K562 (cell line): ENCODE measurements at regions not wholly inside any gene's neighbourhood (a gene's known extent, or its start where the extent isn't known, plus 50 kb on each side); places are given as distances from the start of the nearest gene placed in this dataset.
A peak's percentile ranks its signal among the peaks of the same experiment; 100 is the strongest.

Source experiments
- TF ChIP-seq, protein P1 (sequence below), 2 experiments: fragments of 450-650 bp; formaldehyde crosslinking in 1 of 2; IDR thresholded peaks; 2 replicates each; pipeline versions ENCODE4 v1.4.0 to v1.6.1; 2014 to 2020; ENCODE audit warnings: mild to moderate bottlenecking in 2 of 2, borderline replicate concordance in 1 of 2, low read depth in 1 of 2

DNA sequence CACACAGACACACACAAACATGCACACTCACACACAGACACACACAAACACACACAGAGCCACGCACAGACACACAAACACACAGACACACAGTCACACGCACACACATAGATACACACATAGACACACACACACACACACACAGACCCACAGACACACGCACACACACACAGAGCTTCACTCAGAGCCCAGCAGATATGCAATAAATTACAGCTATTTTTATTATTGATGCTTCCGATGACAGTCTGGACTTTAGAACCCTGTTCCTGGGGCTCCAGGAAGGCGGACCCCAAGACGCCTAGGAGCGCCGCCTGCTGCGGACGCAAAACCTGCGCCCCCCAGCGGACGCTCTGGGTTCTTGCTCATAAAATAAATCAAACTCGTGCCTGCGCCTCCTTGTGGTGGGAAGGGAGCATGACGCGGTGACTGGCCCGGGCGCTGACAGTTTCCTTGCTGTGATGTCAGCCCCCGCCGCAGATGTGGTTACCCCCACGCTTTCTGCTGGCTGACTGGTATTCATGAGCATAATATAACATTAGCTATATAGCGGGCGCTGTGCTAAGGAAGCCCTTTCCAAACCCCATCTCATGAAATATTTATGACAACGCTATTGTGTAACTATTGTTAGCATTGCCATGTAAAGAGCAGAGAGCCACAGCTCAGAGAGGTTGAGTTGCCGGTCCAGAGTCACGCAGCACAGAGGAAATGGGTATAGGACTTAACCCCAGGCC is 64.4 kb upstream of the TM9SF2 start (continued):
- TF ChIP-seq, protein P1, sequence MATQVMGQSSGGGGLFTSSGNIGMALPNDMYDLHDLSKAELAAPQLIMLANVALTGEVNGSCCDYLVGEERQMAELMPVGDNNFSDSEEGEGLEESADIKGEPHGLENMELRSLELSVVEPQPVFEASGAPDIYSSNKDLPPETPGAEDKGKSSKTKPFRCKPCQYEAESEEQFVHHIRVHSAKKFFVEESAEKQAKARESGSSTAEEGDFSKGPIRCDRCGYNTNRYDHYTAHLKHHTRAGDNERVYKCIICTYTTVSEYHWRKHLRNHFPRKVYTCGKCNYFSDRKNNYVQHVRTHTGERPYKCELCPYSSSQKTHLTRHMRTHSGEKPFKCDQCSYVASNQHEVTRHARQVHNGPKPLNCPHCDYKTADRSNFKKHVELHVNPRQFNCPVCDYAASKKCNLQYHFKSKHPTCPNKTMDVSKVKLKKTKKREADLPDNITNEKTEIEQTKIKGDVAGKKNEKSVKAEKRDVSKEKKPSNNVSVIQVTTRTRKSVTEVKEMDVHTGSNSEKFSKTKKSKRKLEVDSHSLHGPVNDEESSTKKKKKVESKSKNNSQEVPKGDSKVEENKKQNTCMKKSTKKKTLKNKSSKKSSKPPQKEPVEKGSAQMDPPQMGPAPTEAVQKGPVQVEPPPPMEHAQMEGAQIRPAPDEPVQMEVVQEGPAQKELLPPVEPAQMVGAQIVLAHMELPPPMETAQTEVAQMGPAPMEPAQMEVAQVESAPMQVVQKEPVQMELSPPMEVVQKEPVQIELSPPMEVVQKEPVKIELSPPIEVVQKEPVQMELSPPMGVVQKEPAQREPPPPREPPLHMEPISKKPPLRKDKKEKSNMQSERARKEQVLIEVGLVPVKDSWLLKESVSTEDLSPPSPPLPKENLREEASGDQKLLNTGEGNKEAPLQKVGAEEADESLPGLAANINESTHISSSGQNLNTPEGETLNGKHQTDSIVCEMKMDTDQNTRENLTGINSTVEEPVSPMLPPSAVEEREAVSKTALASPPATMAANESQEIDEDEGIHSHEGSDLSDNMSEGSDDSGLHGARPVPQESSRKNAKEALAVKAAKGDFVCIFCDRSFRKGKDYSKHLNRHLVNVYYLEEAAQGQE (IDR thresholded peaks at IDR 0.05; ENCODE audit: borderline replicate concordance) = peak; percentile 91
- TF ChIP-seq, protein P1 (CRISPR knock-in tag; IDR thresholded peaks at IDR 0.05; ENCODE audit: low read depth) = no peak
